Stimulated activated CD4-positive, alpha-beta T cell treated with anti-CD3 and anti-CD28 coated beads, Interleukin-4, amount 100 ng/mL, for 24 hours (primary cell): ENCODE measurements at regions not wholly inside any gene's neighbourhood (a gene's known extent, or its start where the extent isn't known, plus 50 kb on each side); places are given as distances from the start of the nearest gene placed in this dataset.

Source experiments
- DNase-seq: peaks from one replicate; pipeline ENCODE4 v3.0.0-alpha.2; 2020

DNA sequence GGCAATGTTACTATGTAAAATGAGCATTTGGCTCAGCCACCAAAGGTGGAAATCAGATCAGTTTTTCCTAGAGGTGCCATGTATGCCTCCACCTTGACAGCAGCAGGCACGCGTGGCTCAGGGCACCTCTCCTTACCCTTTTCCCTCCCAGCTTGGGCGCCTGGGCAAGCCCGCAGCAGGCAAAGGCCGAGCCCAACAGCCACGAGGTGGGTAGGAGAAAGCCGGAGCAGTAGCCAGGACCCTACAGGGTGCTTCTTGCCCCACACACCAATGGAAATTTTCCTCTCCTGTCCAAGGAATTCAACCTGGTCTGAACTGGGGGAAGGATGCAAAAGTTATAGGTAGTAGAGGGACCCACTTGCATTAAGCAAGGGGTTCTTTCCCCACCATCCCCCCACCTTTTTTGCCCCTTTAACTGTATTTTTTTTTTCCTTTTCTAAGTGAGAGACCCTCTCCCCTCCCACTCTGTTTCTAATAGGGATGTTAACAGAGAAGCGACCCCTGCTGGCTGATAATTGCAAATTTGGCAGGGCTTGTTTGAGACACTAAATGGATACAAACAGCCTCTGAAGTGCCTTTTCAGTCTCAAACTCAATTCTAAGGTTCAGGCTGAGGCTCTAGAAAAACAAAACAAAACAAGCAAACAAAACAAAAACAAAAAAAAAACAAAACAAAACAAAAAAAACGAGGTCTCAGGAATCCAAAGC, 895.1 kb downstream of the PCDH18 start:
- DNase-seq = no peak

DNA sequence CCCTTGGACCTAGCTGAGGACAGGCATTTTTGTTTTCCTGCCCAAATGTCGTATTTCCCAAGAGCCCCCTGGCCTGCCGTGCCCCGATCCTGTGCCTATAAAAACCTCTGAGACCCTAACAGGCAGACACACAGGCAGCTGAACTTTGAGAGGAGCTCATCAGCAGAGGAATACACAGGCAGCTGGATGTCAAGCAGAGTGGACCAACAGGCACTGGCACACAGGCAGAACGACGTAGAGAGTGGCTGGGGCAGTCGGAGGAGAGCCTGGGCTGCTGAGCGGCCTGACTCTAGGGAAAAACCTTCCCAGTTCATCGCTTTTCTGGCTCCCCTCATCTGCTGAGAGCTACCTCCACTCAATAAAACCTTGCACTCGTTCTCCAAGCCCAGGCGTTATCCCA, 896.1 kb downstream of the PCDH18 start:
- no peak for DNase-seq

DNA sequence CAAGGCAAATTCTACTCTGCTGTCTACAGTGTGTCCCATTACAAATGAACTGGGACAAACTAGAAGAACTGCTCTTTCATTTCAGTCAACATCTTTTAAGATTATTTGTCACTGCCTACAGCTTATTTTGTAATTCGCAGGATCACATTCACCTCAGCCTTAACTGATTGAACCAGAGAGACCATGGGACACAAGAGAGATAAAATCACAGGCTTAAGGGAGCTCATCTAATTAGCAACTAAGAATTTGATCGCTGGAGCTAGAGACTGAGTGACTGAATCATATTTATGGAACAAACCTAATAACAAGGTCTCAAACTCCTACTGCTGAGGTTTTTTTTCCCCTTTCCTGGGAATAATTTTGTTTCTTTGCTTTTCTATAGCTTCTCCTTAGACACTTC, 898.2 kb downstream of the PCDH18 start:
- no peak for DNase-seq

DNA sequence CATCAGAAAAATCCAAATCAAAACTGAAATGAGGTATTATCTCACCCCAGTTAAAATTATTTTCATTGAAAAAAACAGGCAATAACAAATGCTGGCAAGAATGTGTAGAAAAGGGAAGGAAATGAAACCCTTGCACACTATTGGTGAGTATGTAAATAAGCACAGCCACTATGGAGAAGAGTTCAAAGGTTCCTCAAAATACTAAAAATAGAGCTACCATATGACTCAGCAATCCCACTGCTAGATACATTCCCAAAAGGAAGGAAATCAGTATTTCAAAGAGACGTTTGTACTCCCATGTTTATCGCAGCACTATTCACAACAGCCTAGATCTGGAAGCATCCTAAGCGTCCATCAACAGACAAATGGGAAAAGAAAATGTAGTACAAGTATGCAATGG, 932.4 kb downstream of the PCDH18 start:
- no peak for DNase-seq

DNA sequence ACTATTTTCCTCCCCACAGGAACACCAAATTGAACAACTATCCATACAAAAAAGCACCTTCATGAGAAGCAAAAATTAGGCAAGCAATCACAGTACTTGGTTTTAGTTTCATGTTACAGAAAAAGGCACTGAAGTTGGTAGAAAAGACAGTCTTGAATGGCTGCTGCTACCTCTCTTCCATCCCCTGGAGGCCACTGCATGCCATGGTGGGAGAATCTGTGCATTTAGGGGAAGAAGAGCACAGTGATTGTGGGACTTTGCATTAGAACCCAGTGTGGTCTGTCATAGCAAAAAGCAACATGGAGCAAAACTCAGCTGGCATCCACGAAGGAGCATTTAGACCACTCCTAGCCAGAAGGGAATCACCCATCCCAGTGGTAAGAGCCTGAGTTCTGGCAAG, 941.9 kb downstream of the PCDH18 start:
- DNase-seq = no peak

DNA sequence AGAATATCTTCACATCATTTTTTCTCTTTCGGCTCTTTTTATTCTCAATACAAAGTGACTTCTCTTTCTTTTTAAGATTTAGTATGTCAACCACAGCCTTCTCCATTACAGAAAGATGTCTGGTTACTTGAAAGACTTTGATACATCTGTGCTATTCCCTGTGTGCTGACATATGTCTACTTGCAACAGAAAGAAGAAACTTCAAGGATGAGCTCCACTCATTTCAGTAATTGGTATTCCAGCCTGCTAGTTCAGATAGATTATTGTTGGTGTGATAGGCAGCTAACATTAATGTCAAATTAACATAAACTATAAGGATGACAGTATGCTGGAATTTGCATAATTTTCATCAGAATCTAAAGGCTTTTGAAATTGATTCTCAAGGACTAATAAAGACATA, 948.7 kb downstream of the PCDH18 start:
- DNase-seq = no peak

DNA sequence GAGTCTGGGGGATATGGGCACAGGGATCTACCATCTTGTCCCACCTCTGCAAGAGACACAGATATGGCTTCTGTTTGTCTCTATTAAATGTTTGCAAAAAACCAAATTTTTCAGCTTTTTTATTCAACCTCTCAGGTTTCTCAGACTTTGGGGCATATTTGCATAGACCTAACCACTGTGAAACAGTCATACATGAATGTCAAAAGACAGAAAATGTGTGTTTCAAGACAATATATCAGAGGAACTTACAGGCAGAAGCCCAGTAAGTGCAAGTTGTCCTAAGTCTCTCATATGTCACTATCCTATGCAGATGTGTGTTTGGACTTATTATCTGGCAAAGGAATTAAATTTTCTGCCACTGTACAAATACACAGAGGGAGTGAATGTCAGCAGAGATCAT, 951.2 kb downstream of the PCDH18 start:
- no peak for DNase-seq

DNA sequence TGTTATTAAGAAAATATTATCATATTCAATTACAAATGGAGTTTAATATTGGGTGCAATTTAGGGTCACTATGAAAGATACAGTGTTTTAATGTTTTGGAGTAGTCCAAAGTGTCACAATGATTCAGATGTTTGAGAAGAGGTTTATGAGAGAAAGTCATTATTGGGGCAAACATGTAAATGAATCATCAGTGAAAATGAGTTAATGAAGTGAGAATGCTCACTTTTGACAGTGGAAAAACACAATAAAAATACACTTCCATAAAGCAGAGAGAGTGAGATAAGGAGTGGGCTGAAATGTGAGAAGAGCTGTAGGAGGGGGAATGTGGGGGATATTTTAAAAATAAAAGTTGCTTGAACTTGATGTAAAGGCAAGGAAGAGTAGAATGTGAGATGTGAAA, 957.1 kb downstream of the PCDH18 start:
- DNase-seq = no peak

DNA sequence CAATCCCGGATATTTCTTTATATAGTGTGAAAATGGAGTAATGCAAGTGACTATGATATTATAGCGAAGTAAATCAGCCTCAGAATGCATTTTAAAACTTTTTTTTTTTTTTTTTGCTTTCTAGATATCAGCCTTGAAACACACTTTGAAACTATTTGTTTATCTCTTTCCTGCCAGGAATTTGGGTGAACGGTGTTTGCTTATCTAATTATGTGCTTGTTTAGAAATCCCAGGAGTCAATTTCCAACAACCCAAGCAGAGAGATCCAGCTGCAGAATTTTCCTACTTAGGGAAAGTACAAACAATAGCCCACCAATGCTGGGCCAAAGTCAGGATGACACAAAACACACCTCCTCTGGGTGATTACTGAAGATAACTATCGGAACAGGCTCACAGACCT, 958.8 kb downstream of the PCDH18 start:
- no peak for DNase-seq

DNA sequence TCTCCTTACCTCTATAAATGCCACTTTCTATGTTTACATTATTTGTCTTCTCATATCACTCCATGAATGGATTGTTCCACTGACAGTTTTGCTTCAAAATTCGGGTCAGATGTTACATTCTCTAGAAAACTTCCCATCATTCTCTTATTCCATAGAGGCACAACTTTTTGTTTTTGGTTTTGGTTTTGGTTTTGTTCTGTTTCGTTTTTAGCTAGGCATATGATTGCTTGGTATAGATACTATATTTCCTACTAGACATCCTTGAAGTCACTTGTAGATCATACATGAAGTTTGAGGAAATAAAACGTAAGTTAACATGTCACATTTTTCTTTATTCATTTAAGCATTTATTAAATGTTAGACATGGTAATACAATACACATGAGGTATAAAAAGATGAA, 961.0 kb downstream of the PCDH18 start:
- no peak for DNase-seq

DNA sequence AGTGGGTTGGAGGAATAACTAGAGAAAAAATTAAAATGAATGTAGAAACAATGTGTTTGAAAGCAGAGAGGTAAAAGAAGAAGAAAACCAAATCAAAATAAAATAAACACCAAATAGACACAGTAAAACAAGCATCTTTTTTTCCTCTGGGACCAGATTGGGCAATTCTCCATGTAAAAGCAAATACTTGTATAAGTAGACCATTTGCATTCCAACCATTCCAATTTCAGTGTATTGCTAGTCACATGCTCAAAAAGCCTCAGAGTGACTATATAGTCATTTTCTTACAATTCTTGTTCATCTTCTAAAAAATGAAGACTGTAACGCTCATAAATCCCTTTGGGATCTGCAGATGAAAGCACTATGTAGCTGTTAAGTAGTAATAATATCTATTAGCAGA, 969.5 kb downstream of the PCDH18 start:
- DNase-seq = no peak

DNA sequence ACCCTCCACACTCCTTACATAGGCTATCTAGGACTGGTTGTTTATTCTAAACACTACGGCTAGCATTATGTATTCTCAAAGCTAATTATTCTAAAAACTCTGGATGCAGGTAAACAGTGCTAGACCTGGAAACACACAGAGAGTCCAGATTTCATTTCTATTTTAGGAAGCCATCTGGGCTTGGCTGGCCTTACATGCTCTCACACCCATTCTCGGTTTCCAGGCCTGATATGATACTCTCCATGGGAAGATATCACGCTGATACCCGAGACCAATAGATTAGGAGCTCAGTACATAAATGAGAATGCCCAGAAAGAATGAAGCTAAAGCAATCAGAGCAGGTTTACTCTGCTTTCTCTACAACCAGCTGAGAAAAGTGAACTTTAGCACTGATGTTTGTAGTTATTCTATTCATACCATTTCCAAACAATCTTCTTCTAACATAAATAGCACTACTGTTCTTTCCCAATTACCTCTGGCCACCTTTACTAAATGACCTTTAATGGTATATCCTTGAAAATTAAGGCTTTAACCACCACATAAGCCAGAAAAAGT, 973.3 kb downstream of the PCDH18 start:
- no peak for DNase-seq

DNA sequence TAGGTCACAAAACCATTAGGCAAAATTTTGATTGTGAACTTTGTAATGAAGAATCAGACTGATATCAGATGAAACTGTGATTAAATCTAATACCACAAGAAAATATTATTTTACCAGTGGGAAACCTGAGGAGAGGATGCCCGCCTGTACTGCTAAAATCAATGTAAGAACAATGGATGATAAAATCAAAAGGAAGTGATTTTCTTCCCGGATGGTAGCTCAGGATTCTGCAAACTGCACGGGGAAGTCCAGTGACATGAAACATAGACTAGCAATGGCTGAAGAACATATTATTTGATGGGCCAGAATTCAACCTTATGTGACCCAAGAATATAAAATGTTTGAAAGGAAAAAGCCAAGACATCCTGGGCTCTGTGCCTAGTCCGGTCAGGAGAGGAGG, 974.9 kb downstream of the PCDH18 start:
- no peak for DNase-seq

DNA sequence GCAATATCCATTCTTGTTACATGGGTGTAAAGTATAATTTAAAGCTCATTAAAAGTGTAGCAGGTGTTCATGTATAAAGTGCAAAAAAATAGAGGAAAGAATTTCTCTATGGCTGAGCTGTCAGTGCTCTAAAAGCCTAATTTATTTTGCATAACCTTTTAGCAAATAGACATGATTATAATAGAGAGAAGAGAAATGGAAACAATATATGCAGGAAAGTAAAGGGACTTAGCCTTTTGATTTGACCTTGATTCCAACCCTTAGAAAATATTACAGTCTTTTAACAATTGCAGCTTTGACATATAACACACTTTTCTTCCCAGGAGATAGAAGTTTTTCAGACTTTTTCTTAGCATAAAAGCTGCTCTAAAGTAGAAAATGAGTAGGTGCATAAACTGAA, 978.3 kb downstream of the PCDH18 start:
- no peak for DNase-seq

DNA sequence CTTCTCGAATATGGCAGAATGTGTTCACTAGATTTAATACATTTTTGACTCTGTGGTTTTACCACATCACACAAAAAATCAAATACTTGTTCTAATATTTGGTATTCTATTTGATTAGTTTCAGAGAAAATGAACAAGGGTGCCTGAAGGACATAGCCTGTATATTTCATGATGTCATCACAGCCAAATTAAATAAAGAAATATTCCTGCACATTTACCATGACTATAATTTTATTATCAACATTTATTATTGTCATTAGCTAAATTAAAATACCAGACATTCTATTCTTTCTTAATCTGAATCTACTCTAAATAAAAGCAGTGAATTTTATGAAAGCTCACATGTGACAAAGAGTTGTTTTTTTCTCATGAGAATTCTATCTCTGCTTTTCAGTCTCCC, 980.5 kb downstream of the PCDH18 start:
- DNase-seq = no peak

DNA sequence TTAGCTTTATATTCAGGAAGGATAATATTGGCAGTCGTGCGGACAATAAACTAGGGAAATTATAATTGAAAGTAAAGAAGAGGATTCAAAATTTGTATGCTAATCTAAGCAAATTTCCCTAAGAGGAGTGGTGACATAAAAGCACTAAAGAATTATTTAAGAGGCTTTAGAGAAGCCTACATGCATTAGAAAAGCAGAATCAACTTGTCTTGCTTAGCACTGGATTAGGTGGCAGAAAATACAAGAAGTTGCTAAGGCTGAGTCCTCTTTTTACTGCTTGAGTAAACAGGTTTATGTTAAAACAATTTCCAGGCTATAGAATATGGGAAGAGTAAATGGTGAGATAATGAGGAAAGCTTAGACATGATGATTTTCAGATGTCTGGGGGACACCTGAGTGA, 991.5 kb downstream of the PCDH18 start:
- DNase-seq = no peak

DNA sequence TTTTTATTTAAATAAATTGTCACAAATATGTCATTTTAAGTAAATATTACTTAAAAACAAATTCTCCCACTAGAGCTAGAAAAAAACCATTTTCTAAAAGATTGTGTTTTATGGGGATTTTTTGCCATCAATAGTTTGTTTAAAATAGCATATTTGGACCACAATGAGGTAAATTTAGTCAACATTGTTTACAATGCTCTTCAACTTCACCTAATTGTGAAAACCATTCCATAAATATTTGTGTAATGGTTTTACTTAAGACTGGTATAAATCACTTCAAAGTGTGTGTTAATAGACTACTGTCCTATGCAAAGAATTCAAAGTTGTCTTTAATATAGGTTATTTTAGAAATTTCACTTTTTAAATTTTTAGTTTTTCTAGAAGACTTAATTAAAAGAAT, 1004.2 kb downstream of the PCDH18 start:
- DNase-seq = no peak

DNA sequence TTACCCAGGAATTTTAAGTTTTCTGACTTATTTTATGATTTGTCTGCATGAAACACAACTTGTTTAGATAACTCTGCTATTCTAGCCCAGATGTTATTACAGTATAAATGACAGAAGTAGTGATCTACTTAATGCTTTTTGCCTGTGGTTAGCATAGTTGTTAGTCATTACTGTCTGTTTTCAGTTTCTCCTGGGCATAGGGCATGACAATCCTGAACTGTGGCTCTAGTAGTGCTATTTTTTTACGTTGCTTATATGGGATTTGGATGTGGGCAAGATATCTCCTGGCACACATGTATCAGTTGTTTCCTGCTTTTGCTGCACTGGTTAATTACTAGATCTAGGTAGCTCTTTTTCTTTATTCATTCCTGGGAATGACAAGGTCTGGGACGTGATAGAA, 1005.8 kb downstream of the PCDH18 start:
- no peak for DNase-seq

DNA sequence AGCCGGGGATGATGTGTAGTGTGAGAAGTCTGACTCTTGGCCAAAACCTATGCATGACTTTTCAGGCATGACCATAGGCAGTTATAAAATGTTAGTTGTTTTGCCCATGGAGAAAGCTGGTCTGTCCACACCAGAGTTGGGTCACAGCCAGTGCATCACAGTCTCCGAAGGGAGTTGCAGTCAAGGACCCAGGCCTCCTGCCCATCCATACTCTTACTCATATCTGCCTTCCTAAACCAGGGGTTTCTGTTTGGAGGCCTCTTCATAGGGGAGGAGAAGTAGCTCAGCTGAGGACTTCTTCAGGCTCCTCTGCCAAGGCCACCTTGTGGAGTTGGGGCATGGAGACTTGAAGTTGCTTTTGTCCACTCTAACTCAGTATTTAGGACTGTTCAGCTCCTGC, 1008.3 kb downstream of the PCDH18 start:
- no peak for DNase-seq

DNA sequence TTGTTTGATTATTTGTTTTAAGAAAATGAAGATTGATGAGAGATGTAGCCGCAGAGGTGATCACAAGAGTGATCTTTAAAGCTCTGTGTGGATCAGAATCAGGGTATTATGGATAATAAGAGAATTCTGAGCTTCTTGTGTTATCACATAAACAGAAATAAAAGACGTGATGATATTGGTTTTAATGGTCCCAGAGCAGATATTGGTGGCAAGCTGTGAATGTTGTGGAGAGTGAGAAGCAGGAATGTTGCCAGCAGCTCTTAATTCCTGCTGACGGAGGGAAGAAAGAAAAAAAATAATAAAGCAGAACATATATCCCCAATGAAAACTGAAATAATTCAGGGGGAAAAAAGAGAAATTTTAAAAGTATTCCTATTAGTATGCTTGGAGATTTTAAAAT, 1015.9 kb downstream of the PCDH18 start:
- DNase-seq = no peak

DNA sequence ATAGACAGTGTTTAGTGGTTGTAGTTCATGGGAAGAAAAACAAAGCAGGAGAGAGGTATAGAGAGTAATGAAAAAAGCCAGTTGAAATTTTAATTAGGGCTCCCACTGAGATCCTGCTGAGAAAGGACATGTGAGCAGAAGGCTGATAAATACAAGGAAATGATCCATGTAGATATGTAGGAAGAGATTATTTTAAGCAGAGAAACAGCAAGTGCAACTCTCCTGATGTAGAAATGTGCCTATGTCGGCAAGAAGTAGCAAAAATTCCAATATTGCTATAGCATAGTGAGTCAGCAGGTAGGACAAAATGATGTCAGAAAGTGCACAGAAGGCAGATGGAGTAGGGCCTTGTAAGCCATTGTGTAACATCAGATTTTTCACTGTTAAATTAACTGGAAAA, 1027.3 kb downstream of the PCDH18 start:
- DNase-seq = no peak

DNA sequence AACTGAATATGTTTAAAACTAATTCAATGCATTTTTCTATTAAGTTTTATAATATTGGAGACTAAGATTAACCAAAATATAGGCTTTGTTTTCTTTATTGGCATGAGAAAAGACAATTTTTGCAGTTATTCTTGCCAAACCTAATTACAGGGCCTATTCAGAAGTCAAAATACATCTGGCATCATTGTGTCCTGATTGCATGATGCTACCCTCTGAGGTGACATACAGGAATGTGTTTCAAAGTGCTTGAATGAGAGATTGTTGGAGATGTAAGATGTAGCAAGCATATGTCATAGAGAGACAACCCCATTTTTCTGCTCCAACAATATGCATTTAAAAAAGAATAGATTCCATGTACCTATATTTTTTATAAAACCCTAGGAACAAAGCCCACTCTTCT, 1036.4 kb downstream of the PCDH18 start:
- no peak for DNase-seq

DNA sequence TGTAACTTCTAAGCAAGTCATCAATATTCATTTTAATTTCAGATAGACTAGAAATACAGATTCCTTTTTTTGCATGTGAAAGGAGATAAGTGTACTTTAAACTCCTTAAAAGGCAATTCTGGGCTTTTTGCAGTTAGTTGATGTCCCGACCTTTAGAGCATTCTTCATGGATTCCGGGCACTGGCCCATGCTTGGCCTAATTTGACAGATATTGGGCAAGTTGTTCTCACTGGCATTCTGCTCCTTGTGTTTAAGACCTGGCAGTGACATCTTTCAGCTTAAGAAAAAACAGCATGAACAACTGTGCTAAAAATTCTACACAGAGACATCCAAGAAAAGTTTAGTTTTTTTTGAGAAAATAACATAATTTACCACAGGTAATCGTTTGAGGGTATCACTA, 1037.2 kb downstream of the PCDH18 start:
- no peak for DNase-seq

DNA sequence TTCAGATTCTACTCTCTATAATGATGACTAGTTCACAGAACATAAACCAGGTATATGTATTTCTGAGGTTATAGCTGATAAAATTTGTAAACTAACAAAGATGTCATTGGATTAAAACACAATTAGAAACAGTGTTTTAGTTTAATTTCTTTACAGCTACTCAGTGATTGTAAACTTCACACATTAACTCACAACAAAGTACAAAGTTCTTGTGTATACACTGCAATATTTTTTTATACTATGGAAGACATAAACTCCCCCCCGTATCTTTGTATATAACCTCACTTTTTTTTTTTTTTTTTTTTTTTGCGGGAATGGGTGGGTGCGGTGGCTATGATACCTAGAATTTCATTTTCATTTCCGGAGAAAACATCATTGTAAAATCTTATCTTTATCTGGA, 1043.2 kb downstream of the PCDH18 start:
- no peak for DNase-seq

DNA sequence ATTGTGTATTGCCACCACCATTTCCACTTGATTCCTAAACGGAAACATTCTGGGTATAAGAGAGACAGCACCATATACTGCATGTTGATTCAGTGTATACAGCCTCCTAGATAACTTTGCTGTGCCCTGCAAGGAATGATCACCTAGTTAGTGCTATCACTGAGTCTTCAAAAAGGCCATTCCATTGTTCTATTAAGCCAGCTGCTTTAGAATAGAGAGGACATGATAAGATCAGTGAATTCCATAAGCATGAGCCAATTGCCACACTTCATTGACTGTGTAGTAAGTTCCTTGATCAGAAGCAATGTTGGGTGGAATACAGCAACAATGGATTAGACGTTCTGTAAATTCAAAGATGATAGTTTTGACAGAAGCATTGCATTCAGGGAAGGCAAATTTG, 1047.3 kb downstream of the PCDH18 start:
- no peak for DNase-seq

DNA sequence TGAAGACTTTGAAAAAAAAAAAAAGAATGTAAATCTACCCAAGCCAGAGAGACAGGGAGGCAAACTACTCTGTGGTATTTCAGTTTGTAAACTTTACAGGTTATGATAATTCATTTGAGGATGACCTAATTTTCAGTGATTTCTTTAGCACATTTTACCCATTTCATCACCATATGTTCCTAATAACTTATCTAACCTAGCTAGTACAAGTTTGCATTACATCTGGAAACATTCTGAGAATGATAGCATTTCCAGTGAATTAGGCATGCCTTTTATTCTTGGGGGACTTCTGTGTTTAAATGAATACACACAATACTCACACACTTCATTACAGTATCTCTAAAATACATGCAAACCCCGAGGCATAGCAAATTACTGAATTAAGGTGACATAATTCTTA, 1055.5 kb downstream of the PCDH18 start:
- DNase-seq = no peak
